Right lobe of liver (tissue), 4 donors: ENCODE measurements at regions not wholly inside any gene's neighbourhood (a gene's known extent, or its start where the extent isn't known, plus 50 kb on each side); places are given as distances from the start of the nearest gene placed in this dataset.

Experiments used
- POLR2A ChIP-seq: fragments of 450-650 bp; IDR thresholded peaks from one replicate; pipeline ENCODE4 v1.6.1; 2017; ENCODE audit warnings: antibody characterized with exemption, mild to moderate bottlenecking
- TF ChIP-seq, protein P1 (sequence below), 4 donors: fragments of 200-600 bp in 3 of 4; fragments of 450-650 bp in 1 of 4; IDR thresholded peaks; one replicate each; pipeline versions ENCODE4 v1.5.1 to v1.8.0; 2016 to 2022; ENCODE audit warnings: antibody characterized with exemption in 4 of 4, mild to moderate bottlenecking in 2 of 4
- donor health status: DM: no; HTN: no; CAD: no.
- donor health status: DM: no; HTN: no; CAD: no.
- donor health status: DM: no; HTN: yes; CAD: no.

DNA sequence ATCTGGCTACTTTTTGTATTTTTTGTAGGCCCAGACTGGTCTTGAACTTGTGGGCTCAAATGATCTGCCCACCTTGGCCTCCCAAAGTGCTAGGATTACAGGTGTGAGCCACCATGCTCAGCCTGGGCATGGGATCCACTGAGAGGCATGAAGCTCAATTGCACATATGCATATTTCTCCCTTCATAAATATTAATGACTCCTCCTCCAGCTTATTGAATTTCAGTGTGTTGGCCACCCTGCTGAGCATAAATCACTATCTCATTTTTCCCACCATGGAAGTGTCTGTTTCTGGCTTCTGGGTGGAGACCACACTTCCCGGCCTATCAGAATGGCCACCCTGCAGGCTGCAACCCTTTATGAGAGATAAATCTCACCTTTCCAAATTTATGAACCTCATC is 53.6 kb upstream of the KIF16B start:
- TF ChIP-seq, protein P1, sequence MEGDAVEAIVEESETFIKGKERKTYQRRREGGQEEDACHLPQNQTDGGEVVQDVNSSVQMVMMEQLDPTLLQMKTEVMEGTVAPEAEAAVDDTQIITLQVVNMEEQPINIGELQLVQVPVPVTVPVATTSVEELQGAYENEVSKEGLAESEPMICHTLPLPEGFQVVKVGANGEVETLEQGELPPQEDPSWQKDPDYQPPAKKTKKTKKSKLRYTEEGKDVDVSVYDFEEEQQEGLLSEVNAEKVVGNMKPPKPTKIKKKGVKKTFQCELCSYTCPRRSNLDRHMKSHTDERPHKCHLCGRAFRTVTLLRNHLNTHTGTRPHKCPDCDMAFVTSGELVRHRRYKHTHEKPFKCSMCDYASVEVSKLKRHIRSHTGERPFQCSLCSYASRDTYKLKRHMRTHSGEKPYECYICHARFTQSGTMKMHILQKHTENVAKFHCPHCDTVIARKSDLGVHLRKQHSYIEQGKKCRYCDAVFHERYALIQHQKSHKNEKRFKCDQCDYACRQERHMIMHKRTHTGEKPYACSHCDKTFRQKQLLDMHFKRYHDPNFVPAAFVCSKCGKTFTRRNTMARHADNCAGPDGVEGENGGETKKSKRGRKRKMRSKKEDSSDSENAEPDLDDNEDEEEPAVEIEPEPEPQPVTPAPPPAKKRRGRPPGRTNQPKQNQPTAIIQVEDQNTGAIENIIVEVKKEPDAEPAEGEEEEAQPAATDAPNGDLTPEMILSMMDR (IDR thresholded peaks at IDR 0.05): no peak
- no peak for TF ChIP-seq POLR2A
